ENCODE measurements at regions not wholly inside any gene's neighbourhood (a gene's known extent, or its start where the extent isn't known, plus 50 kb on each side); places are given as distances from the start of the nearest gene placed in this dataset.

DNA sequence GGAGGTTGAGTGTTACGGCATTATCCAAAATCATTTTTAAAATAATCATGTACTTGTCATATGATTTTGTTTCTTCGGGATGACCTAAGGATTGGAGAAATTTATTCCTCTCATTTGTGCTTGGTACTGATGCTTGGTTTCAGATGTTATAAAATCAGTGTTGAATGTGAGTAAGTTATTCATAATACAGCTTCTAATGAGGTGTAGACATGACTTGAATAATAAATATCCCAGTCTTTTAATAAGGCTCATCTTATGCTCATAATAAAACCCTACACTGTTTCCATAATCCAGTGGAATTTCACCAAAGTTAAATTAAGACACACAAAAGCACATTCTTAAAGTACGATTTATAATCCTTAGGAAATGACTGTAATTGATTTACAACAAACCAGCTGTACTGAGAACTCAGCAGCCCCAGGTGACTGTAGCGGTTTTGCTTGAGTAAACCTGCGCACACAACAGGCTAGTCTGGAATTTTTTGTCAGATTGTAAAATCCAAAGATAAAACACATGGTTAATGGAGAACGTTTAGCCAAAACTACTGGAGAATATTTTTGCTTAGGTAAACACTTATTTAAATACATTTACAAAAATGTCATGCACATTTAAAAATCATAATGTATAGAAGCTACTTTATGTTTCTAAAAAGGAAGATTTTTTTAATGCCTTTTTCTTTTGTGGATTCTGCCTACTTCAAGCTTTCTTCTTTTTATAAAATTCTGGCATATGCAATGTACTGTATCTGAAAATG, 609.8 kb upstream of the GRAMD2B start:
- WGBS (ENCODE audit: extremely low coverage, insufficient coverage, insufficient read length), result no CpG with 5 or more reads among the region's 6 CpGs
- H3K14ac ChIP-seq (ENCODE audit: low read length), result no peak overlapping the region
- H3K4me2 ChIP-seq (ENCODE audit: low read length), result no peak overlapping the region
- no peaks in the 10 kb centered on the region for H3K36me3 ChIP-seq (ENCODE audit: control insufficient read depth in 1 of 2, insufficient read depth in 2 of 2, low read length in 2 of 2)
- H4K12ac ChIP-seq (ENCODE audit: low read depth, low read length), result no peak overlapping the region
- no peak overlapping the region for H3K18ac ChIP-seq (ENCODE audit: low read length)
- H3K4me3 ChIP-seq (ENCODE audit: low read depth, low read length), result no peak overlapping the region
- H2BK120ac ChIP-seq (ENCODE audit: insufficient read depth, low read length, poor library complexity), result no peak overlapping the region
- no peak overlapping the region for H3K9ac ChIP-seq (ENCODE audit: low read length)
- H3K4me1 ChIP-seq (ENCODE audit: control insufficient read depth in 1 of 2, insufficient read depth in 2 of 2, low read length in 2 of 2), result no peaks in the 10 kb centered on the region
- no peak overlapping the region for H2AK5ac ChIP-seq (ENCODE audit: low read length)
- H3K4ac ChIP-seq (ENCODE audit: low read depth, low read length), result no peak overlapping the region
- H2AFZ ChIP-seq (ENCODE audit: insufficient read depth, low read length, poor library complexity), result no peak overlapping the region
- H3K27me3 ChIP-seq (ENCODE audit: insufficient read depth, low read length), result no peaks in the 10 kb centered on the region
- H2BK5ac ChIP-seq (ENCODE audit: low read depth, low read length, poor library complexity), result no peak overlapping the region
- no peaks in the 10 kb centered on the region for H3K79me1 ChIP-seq (ENCODE audit: low read length)
- H3K9me3 ChIP-seq (ENCODE audit: insufficient read depth, low read depth, low read length), result no peaks in the 10 kb centered on the region
- H3K79me2 ChIP-seq (ENCODE audit: control insufficient read depth, insufficient read depth, low read length, poor library complexity), result no peaks in the 10 kb centered on the region
- no peak for DNase-seq
- H4K8ac ChIP-seq (ENCODE audit: low read depth, low read length), result no peak overlapping the region
- no peak overlapping the region for H4K91ac ChIP-seq (ENCODE audit: low read depth, low read length)
- no peak overlapping the region for H3K27ac ChIP-seq (ENCODE audit: low read depth, low read length)
- no peak overlapping the region for H2BK12ac ChIP-seq (ENCODE audit: low read length)
- no peak overlapping the region for H3K23ac ChIP-seq (ENCODE audit: low read length)

GRCh38 chr5:125814119-125814518, 609.1 kb upstream of the GRAMD2B start:
- DNase-seq, result no peak
- Histone ChIP-seq H3K79me1 (ENCODE audit: low read length) (no peaks in the 10 kb centered on the region), H3K9me3 (ENCODE audit: insufficient read depth, low read depth, low read length) (no peaks in the 10 kb centered on the region), H3K4me3 (ENCODE audit: low read depth, low read length) (no peak overlapping the region), H3K27me3 (ENCODE audit: insufficient read depth, low read length) (no peaks in the 10 kb centered on the region), H4K8ac (ENCODE audit: low read depth, low read length) (no peak overlapping the region), H3K14ac (ENCODE audit: low read length) (no peak overlapping the region), H3K9ac (ENCODE audit: low read length) (no peak overlapping the region), H4K91ac (ENCODE audit: low read depth, low read length) (no peak overlapping the region), H3K79me2 (ENCODE audit: control insufficient read depth, insufficient read depth, low read length, poor library complexity) (no peaks in the 10 kb centered on the region), H3K4ac (ENCODE audit: low read depth, low read length) (no peak overlapping the region), H2BK12ac (ENCODE audit: low read length) (no peak overlapping the region), H2BK120ac (ENCODE audit: insufficient read depth, low read length, poor library complexity) (no peak overlapping the region), H3K18ac (ENCODE audit: low read length) (no peak overlapping the region), H3K27ac (ENCODE audit: low read depth, low read length) (no peak overlapping the region), H2AFZ (ENCODE audit: insufficient read depth, low read length, poor library complexity) (no peak overlapping the region), H3K23ac (ENCODE audit: low read length) (no peak overlapping the region), H4K12ac (ENCODE audit: low read depth, low read length) (no peak overlapping the region), H3K36me3 (ENCODE audit: control insufficient read depth in 1 of 2, insufficient read depth in 2 of 2, low read length in 2 of 2) (no peaks in the 10 kb centered on the region), H2BK5ac (ENCODE audit: low read depth, low read length, poor library complexity) (no peak overlapping the region), H3K4me1 (ENCODE audit: control insufficient read depth in 1 of 2, insufficient read depth in 2 of 2, low read length in 2 of 2) (no peaks in the 10 kb centered on the region), H3K4me2 (ENCODE audit: low read length) (no peak overlapping the region), H2AK5ac (ENCODE audit: low read length) (no peak overlapping the region)
- no CpG with 5 or more reads among the region's 2 CpGs for WGBS (ENCODE audit: extremely low coverage, insufficient coverage, insufficient read length)

GRCh38 chr5:125823572-125823971, 599.6 kb upstream of the GRAMD2B start:
- Histone ChIP-seq H2BK12ac (ENCODE audit: low read length) (no peak overlapping the region), H2BK5ac (ENCODE audit: low read depth, low read length, poor library complexity) (no peak overlapping the region), H2AFZ (ENCODE audit: insufficient read depth, low read length, poor library complexity) (no peak overlapping the region), H3K27me3 (ENCODE audit: insufficient read depth, low read length) (no peaks in the 10 kb centered on the region), H3K27ac (ENCODE audit: low read depth, low read length) (no peak overlapping the region), H3K23ac (ENCODE audit: low read length) (no peak overlapping the region), H3K9ac (ENCODE audit: low read length) (no peak overlapping the region), H3K14ac (ENCODE audit: low read length) (no peak overlapping the region), H3K4me2 (ENCODE audit: low read length) (no peak overlapping the region), H2BK120ac (ENCODE audit: insufficient read depth, low read length, poor library complexity) (no peak overlapping the region), H3K36me3 (ENCODE audit: control insufficient read depth in 1 of 2, insufficient read depth in 2 of 2, low read length in 2 of 2) (no peaks in the 10 kb centered on the region), H3K18ac (ENCODE audit: low read length) (no peak overlapping the region), H3K4me3 (ENCODE audit: low read depth, low read length) (no peak overlapping the region), H3K79me2 (ENCODE audit: control insufficient read depth, insufficient read depth, low read length, poor library complexity) (no peaks in the 10 kb centered on the region), H3K4ac (ENCODE audit: low read depth, low read length) (no peak overlapping the region), H3K9me3 (ENCODE audit: insufficient read depth, low read depth, low read length) (no peaks in the 10 kb centered on the region), H4K91ac (ENCODE audit: low read depth, low read length) (no peak overlapping the region), H2AK5ac (ENCODE audit: low read length) (no peak overlapping the region), H3K4me1 (ENCODE audit: control insufficient read depth in 1 of 2, insufficient read depth in 2 of 2, low read length in 2 of 2) (no peaks in the 10 kb centered on the region), H4K12ac (ENCODE audit: low read depth, low read length) (no peak overlapping the region), H3K79me1 (ENCODE audit: low read length) (no peaks in the 10 kb centered on the region), H4K8ac (ENCODE audit: low read depth, low read length) (no peak overlapping the region)
- DNase-seq, result no peak
- no CpG with 5 or more reads among the region's 4 CpGs for WGBS (ENCODE audit: extremely low coverage, insufficient coverage, insufficient read length)

- no peaks in the 10 kb centered on the region for H3K27me3 ChIP-seq (ENCODE audit: insufficient read depth, low read length)
- H3K14ac ChIP-seq (ENCODE audit: low read length), result no peak overlapping the region
- H3K4ac ChIP-seq (ENCODE audit: low read depth, low read length), result no peak overlapping the region
Observed at GRCh38 chr5:125826214-125826613, 597.0 kb upstream of the GRAMD2B start.

More at GRCh38 chr5:125826214-125826613, 597.0 kb upstream of the GRAMD2B start:
- Histone ChIP-seq H4K91ac (ENCODE audit: low read depth, low read length) (no peak overlapping the region), H3K9ac (ENCODE audit: low read length) (no peak overlapping the region), H3K18ac (ENCODE audit: low read length) (no peak overlapping the region), H3K4me2 (ENCODE audit: low read length) (no peak overlapping the region), H3K4me1 (ENCODE audit: control insufficient read depth in 1 of 2, insufficient read depth in 2 of 2, low read length in 2 of 2) (no peaks in the 10 kb centered on the region), H4K12ac (ENCODE audit: low read depth, low read length) (no peak overlapping the region), H2BK5ac (ENCODE audit: low read depth, low read length, poor library complexity) (no peak overlapping the region), H3K27ac (ENCODE audit: low read depth, low read length) (no peak overlapping the region), H3K23ac (ENCODE audit: low read length) (no peak overlapping the region), H2BK120ac (ENCODE audit: insufficient read depth, low read length, poor library complexity) (no peak overlapping the region), H3K79me1 (ENCODE audit: low read length) (no peaks in the 10 kb centered on the region), H4K8ac (ENCODE audit: low read depth, low read length) (no peak overlapping the region), H3K36me3 (ENCODE audit: control insufficient read depth in 1 of 2, insufficient read depth in 2 of 2, low read length in 2 of 2) (no peaks in the 10 kb centered on the region), H2AFZ (ENCODE audit: insufficient read depth, low read length, poor library complexity) (no peak overlapping the region), H2BK12ac (ENCODE audit: low read length) (no peak overlapping the region), H3K79me2 (ENCODE audit: control insufficient read depth, insufficient read depth, low read length, poor library complexity) (no peaks in the 10 kb centered on the region), H3K9me3 (ENCODE audit: insufficient read depth, low read depth, low read length) (no peaks in the 10 kb centered on the region), H2AK5ac (ENCODE audit: low read length) (no peak overlapping the region), H3K4me3 (ENCODE audit: low read depth, low read length) (no peak overlapping the region)
- DNase-seq, result no peak
